ENCODE measurements at regions not wholly inside any gene's neighbourhood (a gene's known extent, or its start where the extent isn't known, plus 50 kb on each side); places are given as distances from the start of the nearest gene placed in this dataset.

DNA sequence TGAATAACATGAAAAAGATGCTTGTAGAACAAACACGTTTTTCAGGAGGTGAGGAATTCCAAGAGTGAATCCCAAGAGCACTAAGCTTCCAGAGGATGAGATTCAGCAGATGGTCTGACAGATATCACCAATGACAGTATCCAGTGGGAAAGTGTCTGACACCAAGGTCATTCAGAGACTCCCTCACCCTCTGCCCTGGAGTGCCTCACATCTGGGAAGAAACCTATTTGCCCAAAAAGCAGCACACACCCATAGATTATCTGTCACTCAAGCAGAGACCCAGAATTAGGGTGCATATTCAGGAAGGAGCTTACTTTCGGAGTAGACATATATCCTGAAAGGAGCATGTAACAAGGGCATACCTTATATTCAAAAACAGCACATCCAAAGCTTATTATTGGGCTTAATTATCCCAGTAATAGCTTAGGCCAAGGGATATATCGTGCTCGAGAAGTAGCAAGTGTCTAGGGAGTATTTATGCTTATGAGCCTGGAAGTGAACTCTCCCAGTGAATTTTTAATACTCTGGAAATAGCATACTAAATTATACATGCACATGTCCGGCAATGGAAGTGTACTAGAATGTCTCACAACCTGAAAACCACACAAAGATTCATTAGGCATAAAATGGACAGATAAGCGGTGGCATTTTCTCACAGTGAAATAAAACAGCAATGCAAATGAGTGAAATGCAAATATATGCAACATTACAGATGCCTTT, 998.1 kb upstream of the TMEM132C start:
- DNase-seq, result no peak

GRCh38 chr12:127270193-127270592, 996.8 kb upstream of the TMEM132C start:
- DNase-seq, result no peak

DNA sequence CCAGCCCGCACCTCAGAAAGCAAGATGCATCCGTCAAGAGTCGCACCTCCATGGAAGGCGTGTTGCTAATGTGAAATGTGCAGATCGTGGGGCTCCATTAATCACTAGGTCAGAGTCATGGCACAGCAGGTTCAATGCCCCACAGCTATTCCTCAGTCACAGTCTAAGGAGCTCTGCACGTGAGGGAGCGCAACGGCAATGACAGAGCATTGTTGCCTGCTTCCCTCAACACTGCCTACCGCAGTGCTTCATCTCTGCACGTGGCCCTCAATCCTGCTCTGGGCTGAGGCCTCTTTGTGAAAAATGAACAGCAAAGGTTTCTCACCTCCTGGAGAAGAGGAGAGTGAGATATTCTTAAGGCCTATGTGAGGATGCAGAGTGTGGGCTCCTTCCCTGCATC, 995.2 kb upstream of the TMEM132C start:
- DNase-seq, result no peak

DNA sequence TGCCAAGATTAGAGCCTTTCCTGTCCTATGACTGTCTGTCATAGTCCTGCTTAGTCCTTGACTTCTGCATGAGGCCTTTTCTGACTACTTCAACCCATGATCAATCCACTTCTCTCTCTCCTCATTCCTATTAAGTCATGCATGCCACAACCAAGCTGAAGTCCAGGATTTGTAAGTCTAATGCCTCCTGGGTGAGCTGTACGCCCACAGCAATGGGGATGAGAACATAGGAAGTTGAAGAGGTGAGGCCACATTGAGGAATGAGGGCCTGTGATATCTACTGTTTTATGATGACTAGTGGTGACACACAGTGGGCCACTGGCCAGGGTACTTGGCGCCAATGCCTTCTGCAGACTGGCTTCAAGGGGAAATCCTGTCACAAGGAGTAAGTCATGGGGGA, 994.1 kb upstream of the TMEM132C start:
- DNase-seq, result no peak

DNA sequence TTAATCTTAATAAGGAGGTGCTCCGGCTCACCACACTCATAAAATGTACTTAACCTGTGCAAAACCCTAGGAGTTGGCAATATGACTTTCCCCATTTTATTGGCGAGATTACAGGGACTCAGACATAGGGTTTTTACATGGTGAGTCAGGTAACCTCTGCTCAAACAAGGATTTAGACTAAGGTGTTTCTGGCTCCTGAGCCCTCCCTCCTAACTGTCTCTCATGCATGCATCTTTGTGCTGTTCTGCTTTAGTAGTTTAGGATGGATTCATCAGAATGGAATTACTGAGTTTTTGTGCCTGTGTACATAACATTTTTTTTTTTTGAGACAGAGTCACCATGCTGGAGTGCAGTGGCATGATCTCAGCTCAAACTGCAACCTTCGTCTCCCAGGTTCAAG, 993.3 kb upstream of the TMEM132C start:
- no peak for DNase-seq

DNA sequence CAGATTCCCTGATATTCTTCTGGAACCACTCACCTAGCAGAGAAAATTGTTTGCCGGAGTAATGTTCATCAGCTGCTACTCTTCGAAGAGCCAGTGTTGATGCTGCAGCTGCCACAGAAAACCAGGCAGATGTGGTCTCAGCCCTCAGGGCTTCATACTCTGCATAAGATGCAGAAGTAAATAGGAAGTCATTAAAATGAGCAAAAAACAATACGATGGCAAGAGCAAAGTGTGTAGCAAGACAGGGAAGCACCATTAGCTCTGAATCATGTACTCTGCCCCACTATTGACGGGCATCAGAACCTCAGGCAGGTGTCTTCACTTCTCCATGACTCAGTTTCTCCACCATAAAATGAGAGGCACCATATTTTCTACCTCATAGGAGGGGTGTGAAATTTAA, 991.6 kb upstream of the TMEM132C start:
- DNase-seq, result no peak

GRCh38 chr12:127277882-127278281, 989.1 kb upstream of the TMEM132C start:
- DNase-seq, result no peak

- no peak for DNase-seq
Observed at GRCh38 chr12:127278351-127278750, 988.6 kb upstream of the TMEM132C start.

GRCh38 chr12:127280393-127281275, 986.3 kb upstream of the TMEM132C start:
- no peak for DNase-seq

- DNase-seq, result no peak
Observed at GRCh38 chr12:127282786-127283565, 984.0 kb upstream of the TMEM132C start.

GRCh38 chr12:127284021-127284420, 982.9 kb upstream of the TMEM132C start:
- no peak for DNase-seq

GRCh38 chr12:127284870-127285431, 982.0 kb upstream of the TMEM132C start:
- no peak for DNase-seq

- no peak for DNase-seq
Observed at GRCh38 chr12:127286281-127286680, 980.7 kb upstream of the TMEM132C start.

GRCh38 chr12:127287256-127287655, 979.7 kb upstream of the TMEM132C start:
- DNase-seq, result no peak

DNA sequence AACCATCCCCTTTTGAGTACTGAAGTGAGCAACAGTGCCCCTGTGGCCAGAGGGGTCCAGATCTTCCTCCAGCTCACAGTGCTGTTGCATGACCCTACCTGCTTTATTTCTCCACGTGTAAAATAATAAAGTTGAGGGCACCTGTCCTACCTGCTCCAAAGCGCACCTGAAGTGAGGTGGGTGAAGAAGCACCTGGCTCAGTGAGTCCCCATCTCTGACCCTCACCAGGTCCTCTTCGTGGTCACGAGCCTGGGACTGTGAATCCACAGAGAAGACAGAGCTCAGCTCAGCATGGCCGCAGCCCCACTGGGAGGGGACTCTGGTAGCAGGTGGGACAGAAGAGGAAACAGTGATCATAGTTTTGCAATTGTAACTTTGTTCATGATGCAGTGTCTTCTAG, 976.7 kb upstream of the TMEM132C start:
- DNase-seq, result no peak

DNA sequence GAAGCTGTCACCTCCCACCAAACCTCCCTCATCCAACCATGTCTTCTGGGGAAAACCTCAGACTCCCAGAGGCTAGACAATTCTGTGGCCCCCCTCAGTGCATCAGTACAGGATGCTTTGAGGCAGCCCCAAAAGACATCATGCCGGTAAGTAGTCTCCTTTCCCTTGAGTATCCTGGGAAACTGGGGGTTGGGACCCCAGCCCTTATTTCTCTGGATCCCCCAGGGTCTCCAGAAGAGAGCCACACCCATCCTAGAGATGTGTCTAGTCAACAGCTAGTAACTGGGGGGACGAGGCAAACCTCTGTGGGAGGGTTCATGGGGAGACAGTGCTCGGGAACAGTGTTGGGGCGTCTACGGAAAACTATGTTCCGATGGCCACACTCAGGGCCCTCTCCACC, 974.2 kb upstream of the TMEM132C start:
- no peak for DNase-seq

GRCh38 chr12:127293507-127294310, 973.3 kb upstream of the TMEM132C start:
- peak; percentile 55 for DNase-seq

GRCh38 chr12:127294651-127295210, 972.2 kb upstream of the TMEM132C start:
- no peak for DNase-seq

DNA sequence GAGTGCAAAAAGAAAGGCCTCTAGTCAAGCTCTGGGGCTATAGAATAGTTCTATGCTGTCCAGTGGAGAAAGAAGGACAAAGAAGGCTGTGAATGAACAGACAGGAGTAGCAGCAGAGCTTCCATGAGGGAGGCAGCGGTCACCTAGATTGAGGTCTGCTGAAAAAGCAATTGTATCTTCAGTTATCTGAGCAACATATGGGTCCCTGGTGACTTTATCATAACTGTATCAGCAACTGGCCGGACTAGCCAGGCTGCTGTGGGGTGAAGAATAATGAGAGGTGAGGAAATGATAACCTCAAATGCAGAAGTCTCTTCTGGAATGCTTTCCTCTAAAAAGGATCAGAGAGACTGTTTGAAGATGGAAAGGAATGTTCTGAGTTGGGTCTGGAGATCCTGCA, 971.3 kb upstream of the TMEM132C start:
- DNase-seq, result no peak

- DNase-seq, result no peak
Observed at GRCh38 chr12:127296591-127296990, 970.4 kb upstream of the TMEM132C start.

- no peak for DNase-seq
Observed at GRCh38 chr12:127297327-127297726, 969.6 kb upstream of the TMEM132C start.

- no peak for DNase-seq
Observed at GRCh38 chr12:127300075-127300474, 966.9 kb upstream of the TMEM132C start.
